GM23338 (cell line): ENCODE measurements at regions not wholly inside any gene's neighbourhood (a gene's known extent, or its start where the extent isn't known, plus 50 kb on each side); places are given as distances from the start of the nearest gene placed in this dataset.

Experiments used
- ATAC-seq: fragments of 200-7000 bp; cut with Tn5 transposase; 3 replicates; pipeline ENCODE4 v1.9.1; 2020
- DNase-seq: peaks from one replicate; pipeline ENCODE4 v3.0.0-alpha.2; 2015; ENCODE audit warnings: low spot score
- H2AFZ ChIP-seq: fragments of 200-600 bp; sonication (generic); 2 replicates; pipeline ENCODE4 v1.8.0; 2016; ENCODE audit warnings: antibody characterized with exemption, mild to moderate bottlenecking, moderate library complexity
- H3F3A ChIP-seq: fragments of 200-600 bp; sonication (generic); replicated peaks from 2 replicates; pipeline ENCODE4 v1.8.0; 2017; ENCODE audit warnings: antibody characterized with exemption, mixed run types, low read depth
- H3K27ac ChIP-seq: fragments of 200-600 bp; sonication (generic); 2 replicates; pipeline ENCODE4 v1.6.1; 2016; ENCODE audit warnings: low read depth
- H3K27me3 ChIP-seq: fragments of 200-600 bp; sonication (generic); 2 replicates; pipeline ENCODE4 v1.8.0; 2016; ENCODE audit warnings: mild to moderate bottlenecking, mixed run types, moderate library complexity; ENCODE audit not compliant: insufficient read depth
- H3K36me3 ChIP-seq: fragments of 200-600 bp; sonication (generic); 2 replicates; pipeline ENCODE4 v1.8.0; 2016; ENCODE audit warnings: mild to moderate bottlenecking; ENCODE audit not compliant: insufficient read depth
- H3K4me1 ChIP-seq: fragments of 200-600 bp; sonication (generic); 2 replicates; pipeline ENCODE4 v1.8.0; 2016; ENCODE audit warnings: mild to moderate bottlenecking, moderate library complexity; ENCODE audit not compliant: insufficient read depth
- H3K4me2 ChIP-seq: fragments of 200-600 bp; sonication (generic); 2 replicates; pipeline ENCODE4 v1.7.1; 2017; ENCODE audit warnings: mixed run types
- H3K4me3 ChIP-seq: fragments of 200-600 bp; sonication (generic); 2 replicates; pipeline ENCODE4 v1.6.1; 2016; ENCODE audit warnings: mixed run types
- H3K79me2 ChIP-seq: fragments of 200-600 bp; sonication (generic); replicated peaks from 2 replicates; pipeline ENCODE4 v1.8.0; 2017; ENCODE audit warnings: mild to moderate bottlenecking; ENCODE audit not compliant: insufficient read depth
- H3K9me2 ChIP-seq: fragments of 200-600 bp; sonication (generic); 2 replicates; pipeline ENCODE4 v1.8.0; 2017; ENCODE audit not compliant: insufficient read depth
- H4K20me1 ChIP-seq: fragments of 200-600 bp; sonication (generic); replicated peaks from 2 replicates; pipeline ENCODE4 v1.8.0; 2017; ENCODE audit warnings: mild to moderate bottlenecking; ENCODE audit not compliant: insufficient read depth
- H3K27ac Mint-ChIP-seq: 2 replicates; pipeline ENCODE4 v1.8.0; 2020; ENCODE audit warnings: inconsistent platforms, mild to moderate bottlenecking, moderate library complexity, mixed read lengths
- H3K27me3 Mint-ChIP-seq: 3 replicates; pipeline ENCODE4 v1.8.0; 2022; ENCODE audit warnings: low read depth, mild to moderate bottlenecking, moderate library complexity, mixed read lengths, inconsistent platforms; ENCODE audit not compliant: insufficient read depth, poor library complexity
- H3K36me3 Mint-ChIP-seq: 3 replicates; pipeline ENCODE4 v1.8.0; 2021; ENCODE audit warnings: low read depth, mild to moderate bottlenecking, inconsistent platforms, moderate library complexity, mixed read lengths
- H3K4me1 Mint-ChIP-seq: 3 replicates; pipeline ENCODE4 v1.8.0; 2020; ENCODE audit warnings: mild to moderate bottlenecking, inconsistent platforms, mixed read lengths
- H3K4me3 Mint-ChIP-seq: 3 replicates; pipeline ENCODE4 v1.8.0; 2021; ENCODE audit warnings: moderate library complexity, mild to moderate bottlenecking, inconsistent platforms, mixed read lengths
- H3K9me3 Mint-ChIP-seq: 3 replicates; pipeline ENCODE4 v1.8.0; 2020; ENCODE audit warnings: moderate library complexity, mild to moderate bottlenecking, inconsistent platforms, mixed read lengths
- JUNB ChIP-seq: IDR thresholded peaks from one replicate; pipeline ENCODE4 v1.6.1; 2016; ENCODE audit warnings: antibody characterized with exemption; ENCODE audit not compliant: unreplicated experiment
- NANOG ChIP-seq: IDR thresholded peaks from 2 replicates; pipeline ENCODE4 v1.6.1; 2016; ENCODE audit warnings: antibody characterized with exemption, borderline replicate concordance
- POLR2AphosphoS5 ChIP-seq: IDR thresholded peaks from 2 replicates; pipeline ENCODE4 v1.6.1; 2016; ENCODE audit warnings: antibody characterized with exemption, low read depth
- ZNF331 ChIP-seq: fragments of 250-450 bp; sonication (Bioruptor Pico); IDR thresholded peaks from 2 replicates; pipeline ENCODE4 v1.5.0; 2020; ENCODE audit warnings: low read depth, mild to moderate bottlenecking, moderate library complexity
- TF ChIP-seq, protein P1 (sequence below), 2 experiments: fragments of 200-600 bp in 1 of 2; sonication (generic) in 1 of 2; conservative IDR thresholded peaks; 2 replicates each; pipeline versions ENCODE4 v1.5.1 to v1.6.1; 2016 to 2017; ENCODE audit warnings: antibody characterized with exemption in 2 of 2, low read depth in 2 of 2, mild to moderate bottlenecking in 2 of 2, moderate library complexity in 1 of 2

DNA sequence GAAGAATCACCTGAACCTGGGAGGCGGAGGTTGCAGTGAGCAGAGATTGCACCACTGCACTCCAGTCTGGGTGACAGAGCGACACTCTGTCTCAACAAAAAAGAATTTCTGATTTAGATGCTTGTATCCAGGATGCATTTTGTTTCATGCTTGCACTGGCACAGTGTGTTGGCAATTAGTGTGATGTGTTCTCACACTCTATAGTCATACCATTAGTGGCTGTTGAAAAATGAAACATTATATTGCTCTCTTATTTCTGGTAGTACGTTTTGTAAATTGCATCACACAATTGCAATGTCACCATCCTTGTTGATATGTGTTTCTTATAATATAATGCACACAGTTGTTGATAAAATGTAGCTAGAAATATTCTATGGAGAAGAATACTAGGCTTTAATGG, 51.3 kb upstream of the RMST start:
- peaks cover 14% of the 10 kb centered on the region for H3K9me2 ChIP-seq
- H4K20me1 ChIP-seq = no peaks in the 10 kb centered on the region
- H3K4me3 ChIP-seq = no peak overlapping the region
- Mint-ChIP-seq H3K9me3 (no peaks in the 10 kb centered on the region), H3K36me3 (no peaks in the 10 kb centered on the region), H3K4me1 (no peaks in the 10 kb centered on the region), H3K4me3 (no peak overlapping the region), H3K27me3 (no peaks in the 10 kb centered on the region), H3K27ac (no peak overlapping the region)
- DNase-seq = no peak
- TF ChIP-seq, protein P1, sequence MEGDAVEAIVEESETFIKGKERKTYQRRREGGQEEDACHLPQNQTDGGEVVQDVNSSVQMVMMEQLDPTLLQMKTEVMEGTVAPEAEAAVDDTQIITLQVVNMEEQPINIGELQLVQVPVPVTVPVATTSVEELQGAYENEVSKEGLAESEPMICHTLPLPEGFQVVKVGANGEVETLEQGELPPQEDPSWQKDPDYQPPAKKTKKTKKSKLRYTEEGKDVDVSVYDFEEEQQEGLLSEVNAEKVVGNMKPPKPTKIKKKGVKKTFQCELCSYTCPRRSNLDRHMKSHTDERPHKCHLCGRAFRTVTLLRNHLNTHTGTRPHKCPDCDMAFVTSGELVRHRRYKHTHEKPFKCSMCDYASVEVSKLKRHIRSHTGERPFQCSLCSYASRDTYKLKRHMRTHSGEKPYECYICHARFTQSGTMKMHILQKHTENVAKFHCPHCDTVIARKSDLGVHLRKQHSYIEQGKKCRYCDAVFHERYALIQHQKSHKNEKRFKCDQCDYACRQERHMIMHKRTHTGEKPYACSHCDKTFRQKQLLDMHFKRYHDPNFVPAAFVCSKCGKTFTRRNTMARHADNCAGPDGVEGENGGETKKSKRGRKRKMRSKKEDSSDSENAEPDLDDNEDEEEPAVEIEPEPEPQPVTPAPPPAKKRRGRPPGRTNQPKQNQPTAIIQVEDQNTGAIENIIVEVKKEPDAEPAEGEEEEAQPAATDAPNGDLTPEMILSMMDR (conservative IDR thresholded peaks at IDR 0.05; ENCODE audit: low read depth in 2 of 2) = no peak
- TF ChIP-seq NANOG (no peak), POLR2AphosphoS5 (no peak), ZNF331 (CRISPR knock-in tag) (no peak), JUNB (no peak)
- H3K4me2 ChIP-seq = no peak overlapping the region
- H3F3A ChIP-seq = no peaks in the 10 kb centered on the region
- H3K4me1 ChIP-seq = no peaks in the 10 kb centered on the region
- H2AFZ ChIP-seq = no peak overlapping the region
- H3K27ac ChIP-seq = no peak overlapping the region
- H3K36me3 ChIP-seq = no peaks in the 10 kb centered on the region
- no peak for ATAC-seq
- H3K79me2 ChIP-seq = no peaks in the 10 kb centered on the region
- no peaks in the 10 kb centered on the region for H3K27me3 ChIP-seq
